Endothelial cell of umbilical vein (primary cell): ENCODE measurements at regions not wholly inside any gene's neighbourhood (a gene's known extent, or its start where the extent isn't known, plus 50 kb on each side); places are given as distances from the start of the nearest gene placed in this dataset.
"Not testable (repeated sequence)": the region's sequence is repeated elsewhere in the genome, so short reads cannot be mapped to it uniquely, and the experiment has no call there.

Experiments used
- EZH2 ChIP-seq: IDR thresholded peaks from 2 replicates; pipeline ENCODE4 v1.6.1; 2012; ENCODE audit warnings: borderline replicate concordance, low read depth, mild to moderate bottlenecking, moderate library complexity, low read length, inconsistent platforms; ENCODE audit not compliant: severe bottlenecking
- FOS ChIP-seq: IDR thresholded peaks from 2 replicates; pipeline ENCODE4 v1.6.1; 2011; ENCODE audit warnings: mild to moderate bottlenecking, low read length, moderate library complexity, borderline replicate concordance; ENCODE audit not compliant: insufficient read depth
- JUN ChIP-seq: IDR thresholded peaks from 2 replicates; pipeline ENCODE4 v1.6.1; 2011; ENCODE audit warnings: borderline replicate concordance, low read depth; ENCODE audit not compliant: insufficient read length, insufficient read depth
- MAX ChIP-seq: IDR thresholded peaks from 2 replicates; pipeline ENCODE4 v1.6.1; 2011; ENCODE audit not compliant: insufficient read depth, insufficient read length
- POLR2A ChIP-seq: IDR thresholded peaks from 2 replicates; pipeline ENCODE4 v1.6.1; 2012; ENCODE audit warnings: low read depth, mild to moderate bottlenecking, control low read depth, low read length
- POLR2AphosphoS5 ChIP-seq: IDR thresholded peaks from 2 replicates; pipeline ENCODE4 v1.6.1; 2012; ENCODE audit warnings: low read depth, mild to moderate bottlenecking, control low read depth, low read length, moderate library complexity; ENCODE audit not compliant: insufficient read depth
- TF ChIP-seq, protein P1 (sequence below), 2 donors: IDR thresholded peaks; 1 replicate in 1 of 2; 2 replicates in 1 of 2; pipeline ENCODE4 v1.5.1; 2011; ENCODE audit warnings: low read length in 2 of 2, mild to moderate bottlenecking in 2 of 2, moderate library complexity in 2 of 2, control low read depth in 1 of 2, inconsistent platforms in 1 of 2, low read depth in 1 of 2; ENCODE audit not compliant: insufficient read depth in 1 of 2; ENCODE audit errors: extremely low read depth in 1 of 2

DNA sequence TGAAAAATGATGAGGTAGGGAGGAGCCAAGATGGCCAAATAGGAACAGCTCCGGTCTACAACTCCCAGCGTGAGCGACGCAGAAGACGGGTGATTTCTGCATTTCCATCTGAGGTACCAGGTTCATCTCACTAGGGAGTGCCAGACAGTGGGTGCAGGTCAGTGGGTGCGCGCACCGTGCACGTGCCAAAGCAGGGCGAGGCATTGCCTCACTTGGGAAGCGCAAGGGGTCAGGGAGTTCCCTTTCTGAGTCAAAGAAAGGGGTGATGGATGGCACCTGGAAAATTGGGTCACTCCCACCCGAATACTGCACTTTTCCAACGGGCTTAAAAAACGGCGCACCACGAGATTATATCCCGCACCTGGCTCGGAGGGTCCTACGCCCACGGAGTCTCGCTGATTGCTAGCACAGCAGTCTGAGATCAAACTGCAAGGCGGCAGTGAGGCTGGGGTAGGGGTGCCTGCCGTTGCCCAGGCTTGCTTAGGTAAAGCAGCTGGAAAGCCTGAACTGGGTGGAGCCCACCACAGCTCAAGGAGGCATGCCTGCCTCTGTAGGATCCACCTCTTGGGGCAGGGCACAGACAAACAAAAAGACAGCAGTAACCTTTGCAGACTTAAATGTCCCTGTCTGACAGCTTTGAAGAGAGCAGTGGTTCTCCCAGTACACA lies 230.5 kb downstream of the GOLGA6L6 start:
- TF ChIP-seq, protein P1, sequence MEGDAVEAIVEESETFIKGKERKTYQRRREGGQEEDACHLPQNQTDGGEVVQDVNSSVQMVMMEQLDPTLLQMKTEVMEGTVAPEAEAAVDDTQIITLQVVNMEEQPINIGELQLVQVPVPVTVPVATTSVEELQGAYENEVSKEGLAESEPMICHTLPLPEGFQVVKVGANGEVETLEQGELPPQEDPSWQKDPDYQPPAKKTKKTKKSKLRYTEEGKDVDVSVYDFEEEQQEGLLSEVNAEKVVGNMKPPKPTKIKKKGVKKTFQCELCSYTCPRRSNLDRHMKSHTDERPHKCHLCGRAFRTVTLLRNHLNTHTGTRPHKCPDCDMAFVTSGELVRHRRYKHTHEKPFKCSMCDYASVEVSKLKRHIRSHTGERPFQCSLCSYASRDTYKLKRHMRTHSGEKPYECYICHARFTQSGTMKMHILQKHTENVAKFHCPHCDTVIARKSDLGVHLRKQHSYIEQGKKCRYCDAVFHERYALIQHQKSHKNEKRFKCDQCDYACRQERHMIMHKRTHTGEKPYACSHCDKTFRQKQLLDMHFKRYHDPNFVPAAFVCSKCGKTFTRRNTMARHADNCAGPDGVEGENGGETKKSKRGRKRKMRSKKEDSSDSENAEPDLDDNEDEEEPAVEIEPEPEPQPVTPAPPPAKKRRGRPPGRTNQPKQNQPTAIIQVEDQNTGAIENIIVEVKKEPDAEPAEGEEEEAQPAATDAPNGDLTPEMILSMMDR (IDR thresholded peaks at IDR 0.05; ENCODE audit: extremely low read depth in 1 of 2, insufficient read depth in 1 of 2, low read depth in 1 of 2, low read length in 2 of 2): not testable (repeated sequence)
- TF ChIP-seq EZH2, POLR2A, FOS, POLR2AphosphoS5, JUN, MAX: not testable (repeated sequence)
